H1 (cell line): ENCODE measurements at regions not wholly inside any gene's neighbourhood (a gene's known extent, or its start where the extent isn't known, plus 50 kb on each side); places are given as distances from the start of the nearest gene placed in this dataset.

ENCODE experiments used
- CTCF ChIA-PET: fragments of 300-600 bp; sonication (Branson Sonifier 250); formaldehyde crosslinking; loops from one replicate; lab custom pipeline; 2021; ENCODE audit not compliant: partially characterized antibody; lab: Charles Lee
- POLR2A ChIA-PET: fragments of 300-600 bp; sonication (Branson Sonifier 250); formaldehyde crosslinking; loops from one replicate; lab custom pipeline; 2021; ENCODE audit warnings: inconsistent platforms; ENCODE audit not compliant: partially characterized antibody; lab: Charles Lee
- DNase-seq, 2 experiments: peaks; one replicate each; pipeline versions ENCODE4 v3.0.0 to v3.0.0-alpha.2; 2010 to 2022; ENCODE audit warnings: low spot score in 2 of 2, low read depth in 1 of 2, mixed read lengths in 1 of 2
- FAIRE-seq: peaks from 2 replicates; lab custom pipeline; 2011; peaks lifted over from hg19 to GRCh38; lab: Jason Lieb, UNC
- H2AFZ ChIP-seq: 2 replicates; pipeline ENCODE4 v1.8.1; 2012; ENCODE audit warnings: low read length, inconsistent platforms
- H2AK5ac ChIP-seq: 2 replicates; pipeline ENCODE4 v1.6.1; 2013; ENCODE audit warnings: low read depth, low read length
- H2BK120ac ChIP-seq: replicated peaks from 2 replicates; pipeline ENCODE3; 2013; ENCODE audit warnings: low read depth, low read length, inconsistent platforms
- H2BK12ac ChIP-seq: 2 replicates; pipeline ENCODE4 v1.6.1; 2013; ENCODE audit warnings: low read depth, low read length
- H2BK15ac ChIP-seq: 2 replicates; pipeline ENCODE4 v1.6.1; 2013; ENCODE audit warnings: low read length
- H2BK20ac ChIP-seq: 2 replicates; pipeline ENCODE4 v1.6.1; 2013; ENCODE audit warnings: low read length
- H2BK5ac ChIP-seq: 2 replicates; pipeline ENCODE4 v1.6.1; 2013; ENCODE audit warnings: low read depth, low read length
- H3K14ac ChIP-seq: 2 replicates; pipeline ENCODE4 v1.6.1; 2013; ENCODE audit warnings: inconsistent platforms; ENCODE audit not compliant: insufficient read length
- H3K18ac ChIP-seq: 2 replicates; pipeline ENCODE4 v1.6.1; 2013; ENCODE audit warnings: low read length; ENCODE audit errors: extremely low read depth
- H3K23ac ChIP-seq: 2 replicates; pipeline ENCODE4 v1.6.1; 2013; ENCODE audit warnings: inconsistent platforms; ENCODE audit not compliant: insufficient read length
- H3K23me2 ChIP-seq: 2 replicates; pipeline ENCODE4 v1.6.1; 2013; ENCODE audit warnings: low read depth, low read length
- H3K27ac ChIP-seq: 2 replicates; pipeline ENCODE4 v1.6.1; 2011; ENCODE audit warnings: low read depth, low read length, inconsistent platforms
- H3K27me3 ChIP-seq, 4 experiments: replicated peaks in 1 of 4; 1 replicate in 1 of 4; 2 replicates in 3 of 4; pipeline versions ENCODE4 v1.6.1 to v1.8.1; 2011 to 2013; ENCODE audit warnings: low read length in 3 of 4, mild to moderate bottlenecking in 3 of 4, inconsistent platforms in 2 of 4, mixed read lengths in 2 of 4, moderate library complexity in 1 of 4; ENCODE audit not compliant: control insufficient read depth in 3 of 4, insufficient read depth in 3 of 4; ENCODE audit errors: extremely low read depth in 1 of 4
- H3K36me3 ChIP-seq, 4 experiments: 2 replicates each; pipeline versions ENCODE4 v1.6.1 to v1.8.1; 2011 to 2013; ENCODE audit warnings: mild to moderate bottlenecking in 4 of 4, low read length in 3 of 4, moderate library complexity in 2 of 4, control low read depth in 1 of 4, inconsistent platforms in 1 of 4; ENCODE audit not compliant: insufficient read depth in 4 of 4, control insufficient read depth in 2 of 4
- H3K4ac ChIP-seq: replicated peaks from 2 replicates; pipeline ENCODE3; 2013; ENCODE audit warnings: low read length, low read depth, mixed read lengths, inconsistent platforms; ENCODE audit not compliant: insufficient read length
- H3K4me1 ChIP-seq, 4 experiments: replicated peaks in 1 of 4; 1 replicate in 1 of 4; 2 replicates in 3 of 4; pipeline versions ENCODE4 v1.6.1 to v1.8.1; 2011 to 2013; ENCODE audit warnings: low read length in 3 of 4, inconsistent platforms in 2 of 4, mixed read lengths in 1 of 4; ENCODE audit not compliant: insufficient read depth in 4 of 4, control insufficient read depth in 3 of 4
- H3K4me2 ChIP-seq, 2 experiments: 2 replicates each; pipeline versions ENCODE4 v1.6.1 to v1.8.1; 2011 to 2013; ENCODE audit warnings: low read depth in 2 of 2, low read length in 2 of 2, control low read depth in 1 of 2, inconsistent platforms in 1 of 2, mild to moderate bottlenecking in 1 of 2; ENCODE audit not compliant: insufficient read depth in 1 of 2
- H3K4me3 ChIP-seq, 4 experiments: fragments of 200-600, 300-600 bp in 1 of 4; sonication (generic), shearing (Covaris generic), sonication (Bioruptor Twin) in 1 of 4; 2 replicates each; pipeline versions ENCODE4 v1.5.1 to v1.8.1; 2011 to 2016; ENCODE audit warnings: low read length in 4 of 4, low read depth in 3 of 4, control low read depth in 2 of 4, inconsistent platforms in 2 of 4, mild to moderate bottlenecking in 2 of 4, mixed read lengths in 1 of 4, moderate library complexity in 1 of 4; ENCODE audit not compliant: insufficient read depth in 2 of 4; ENCODE audit errors: extremely low read depth in 1 of 4
- H3K56ac ChIP-seq: replicated peaks from 2 replicates; pipeline ENCODE3; 2013; ENCODE audit warnings: low read depth, mild to moderate bottlenecking, mixed read lengths, low read length, inconsistent platforms; ENCODE audit not compliant: insufficient read length
- H3K79me1 ChIP-seq: 2 replicates; pipeline ENCODE4 v1.6.1; 2013; ENCODE audit warnings: low read depth, low read length, control low read depth
- H3K79me2 ChIP-seq, 2 experiments: 2 replicates each; pipeline versions ENCODE4 v1.6.1 to v1.8.1; 2012 to 2013; ENCODE audit warnings: low read length in 2 of 2, mild to moderate bottlenecking in 2 of 2, inconsistent platforms in 1 of 2; ENCODE audit not compliant: insufficient read depth in 2 of 2, control insufficient read depth in 1 of 2
- H3K9ac ChIP-seq, 4 experiments: replicated peaks in 1 of 4; 1 replicate in 1 of 4; 2 replicates in 3 of 4; pipeline versions ENCODE4 v1.6.1 to v1.8.1; 2011 to 2013; ENCODE audit warnings: low read depth in 3 of 4, low read length in 3 of 4, control low read depth in 2 of 4, mild to moderate bottlenecking in 2 of 4, moderate library complexity in 2 of 4, inconsistent platforms in 1 of 4; ENCODE audit errors: extremely low read depth in 1 of 4
- H3K9me3 ChIP-seq, 2 experiments: 2 replicates each; pipeline versions ENCODE4 v1.6.1 to v1.8.1; 2012 to 2013; ENCODE audit warnings: mild to moderate bottlenecking in 2 of 2, moderate library complexity in 2 of 2, control low read depth in 1 of 2, inconsistent platforms in 1 of 2, low read depth in 1 of 2, low read length in 1 of 2, mixed read lengths in 1 of 2; ENCODE audit not compliant: insufficient read depth in 2 of 2
- H4K20me1 ChIP-seq, 2 experiments: replicated peaks in 1 of 2; 2 replicates each; pipeline versions ENCODE3 to v1.8.1; 2011 to 2013; ENCODE audit warnings: inconsistent platforms in 2 of 2, low read length in 2 of 2, mild to moderate bottlenecking in 1 of 2; ENCODE audit not compliant: insufficient read depth in 2 of 2, control insufficient read depth in 1 of 2
- H4K5ac ChIP-seq: 2 replicates; pipeline ENCODE4 v1.6.1; 2013; ENCODE audit warnings: low read length, low read depth, mixed read lengths, inconsistent platforms; ENCODE audit not compliant: insufficient read length
- H4K8ac ChIP-seq: 2 replicates; pipeline ENCODE4 v1.8.0; 2013; ENCODE audit warnings: mild to moderate bottlenecking, moderate library complexity, low read length, inconsistent platforms; ENCODE audit not compliant: insufficient read depth; ENCODE audit errors: extremely low read depth
- H4K91ac ChIP-seq: replicated peaks from 2 replicates; pipeline ENCODE3; 2013; ENCODE audit warnings: low read length, mixed read lengths, inconsistent platforms; ENCODE audit not compliant: insufficient read length
- RNF2 ChIP-seq: fragments of 200-900, 300-1000 bp; sonication (generic); IDR thresholded peaks from 2 replicates; pipeline ENCODE4 v1.7.1; 2016; ENCODE audit warnings: borderline replicate concordance, low read depth, mild to moderate bottlenecking, antibody characterized with exemption, low read length; ENCODE audit not compliant: poor library complexity, severe bottlenecking; ENCODE audit errors: missing control alignments
- WGBS, 2 experiments: shearing (Covaris generic) in 1 of 2; methylation state at CpG; one replicate each; pipeline versions ENCODE4 v1.1.6 to v1.1.7; 2013 to 2015; ENCODE audit warnings: low lambda C conversion rate in 2 of 2, mixed read lengths in 2 of 2, inconsistent platforms in 1 of 2, low coverage in 1 of 2, missing lambda C conversion rate in 1 of 2; ENCODE audit not compliant: insufficient replicate concordance in 2 of 2, insufficient coverage in 1 of 2, insufficient read length in 1 of 2; ENCODE audit errors: extremely low coverage in 1 of 2, missing lambda C conversion rate in 1 of 2; 5-methylcytosine and 5-hydroxymethylcytosine counted together

GRCh38 chr6:1143655-1144054 is 168.2 kb upstream of the FOXQ1 start:
- H3K9me3 ChIP-seq: no peaks in the 10 kb centered on the region
- no peak overlapping the region for H3K4me2 ChIP-seq
- H3K27ac ChIP-seq: no peak overlapping the region
- H2BK15ac ChIP-seq: no peak overlapping the region
- no peak for DNase-seq
- H3K9ac ChIP-seq: no peak overlapping the region
- no peak overlapping the region for H3K23ac ChIP-seq
- H2BK120ac ChIP-seq: no peak overlapping the region
- H3K79me1 ChIP-seq: no peaks in the 10 kb centered on the region
- H3K14ac ChIP-seq: no peak overlapping the region
- H3K23me2 ChIP-seq: no peaks in the 10 kb centered on the region
- no peak overlapping the region for H2AK5ac ChIP-seq
- H3K18ac ChIP-seq: no peak overlapping the region
- H4K8ac ChIP-seq: no peak overlapping the region; the same call in 1 of the 2 replicates
- no peak overlapping the region for H2BK12ac ChIP-seq
- H4K5ac ChIP-seq: no peak overlapping the region
- no peak overlapping the region for H2AFZ ChIP-seq
- H3K27me3 ChIP-seq: no peaks in the 10 kb centered on the region
- FAIRE-seq: no peak
- 94% methylated on average over 7 of the region's 7 CpGs; no CpG with 5 or more reads in 1 of the 2 experiments for WGBS, 2 experiments
- no peak overlapping the region for H2BK20ac ChIP-seq
- H3K4ac ChIP-seq: no peak overlapping the region
- ChIA-PET CTCF (interaction anchor here (0.6 to 1.0 kb wide), 2 partner anchors 168 to 563 kb away, joined by 3 read pairs; no protein-coding TSS in a partner anchor), POLR2A (no interaction called here)
- peaks cover 0 to 2% of the 10 kb centered on the region in 2 experiments for H4K20me1 ChIP-seq
- no peaks in the 10 kb centered on the region for H3K4me1 ChIP-seq
- no peak overlapping the region for H3K56ac ChIP-seq
- no peaks in the 10 kb centered on the region for H3K36me3 ChIP-seq
- H3K4me3 ChIP-seq: no peak overlapping the region
- no peak overlapping the region for H4K91ac ChIP-seq
- H3K79me2 ChIP-seq: no peaks in the 10 kb centered on the region
- H2BK5ac ChIP-seq: no peak overlapping the region
- no peak for TF ChIP-seq RNF2
